KOPT-K1 (cell line): ENCODE measurements at regions not wholly inside any gene's neighbourhood (a gene's known extent, or its start where the extent isn't known, plus 50 kb on each side); places are given as distances from the start of the nearest gene placed in this dataset.

ENCODE experiments used
- H3K27ac ChIP-seq: fragments of 200-600 bp; sonication (generic); 2 replicates; pipeline ENCODE4 v1.5.1; 2016; ENCODE audit warnings: antibody characterized with exemption, mild to moderate bottlenecking, low read depth, low read length; ENCODE audit not compliant: poor library complexity, severe bottlenecking
- H3K36me3 ChIP-seq: fragments of 200-600 bp; sonication (generic); 2 replicates; pipeline ENCODE4 v1.5.1; 2017; ENCODE audit warnings: antibody characterized with exemption, mild to moderate bottlenecking, low read length, moderate library complexity; ENCODE audit not compliant: insufficient read depth
- H3K9me3 ChIP-seq: fragments of 200-600 bp; sonication (generic); 2 replicates; pipeline ENCODE4 v1.5.1; 2017; ENCODE audit warnings: antibody characterized with exemption, low read length, mild to moderate bottlenecking; ENCODE audit not compliant: insufficient read depth, poor library complexity, severe bottlenecking

GRCh38 chr1:222441066-222441465 is 106.8 kb downstream of the HHIPL2 start:
- Histone ChIP-seq H3K36me3 (no peaks in the 10 kb centered on the region), H3K27ac (no peak overlapping the region), H3K9me3 (no peaks in the 10 kb centered on the region)

- H3K9me3 ChIP-seq, result peaks cover 5% of the 10 kb centered on the region
- no peak overlapping the region for H3K27ac ChIP-seq
- H3K36me3 ChIP-seq, result no peaks in the 10 kb centered on the region
Measured at GRCh38 chr1:222424826-222425225, 123.1 kb downstream of the HHIPL2 start.

GRCh38 chr1:222421380-222421779 is 126.5 kb downstream of the HHIPL2 start:
- Histone ChIP-seq H3K36me3 (no peaks in the 10 kb centered on the region), H3K27ac (no peak overlapping the region), H3K9me3 (peaks cover 5% of the 10 kb centered on the region)

GRCh38 chr1:222420633-222421032 is 127.3 kb downstream of the HHIPL2 start:
- Histone ChIP-seq H3K9me3 (peaks cover 5% of the 10 kb centered on the region), H3K27ac (no peak overlapping the region), H3K36me3 (no peaks in the 10 kb centered on the region)

GRCh38 chr1:222418654-222419053 is 129.2 kb downstream of the HHIPL2 start:
- Histone ChIP-seq H3K9me3 (no peaks in the 10 kb centered on the region), H3K27ac (no peak overlapping the region), H3K36me3 (no peaks in the 10 kb centered on the region)

GRCh38 chr1:222417264-222417663 is 130.6 kb downstream of the HHIPL2 start:
- Histone ChIP-seq H3K27ac (no peak overlapping the region), H3K36me3 (no peaks in the 10 kb centered on the region)

GRCh38 chr1:222416001-222416791 is 131.7 kb downstream of the HHIPL2 start:
- Histone ChIP-seq H3K36me3 (no peaks in the 10 kb centered on the region), H3K9me3 (no peaks in the 10 kb centered on the region)

More at GRCh38 chr1:222417264-222417663, 130.6 kb downstream of the HHIPL2 start:
- no peaks in the 10 kb centered on the region for H3K9me3 ChIP-seq

GRCh38 chr1:222415441-222415840 is 132.5 kb downstream of the HHIPL2 start:
- no peaks in the 10 kb centered on the region for H3K36me3 ChIP-seq
- H3K27ac ChIP-seq, result no peak overlapping the region
- no peaks in the 10 kb centered on the region for H3K9me3 ChIP-seq

More at GRCh38 chr1:222416001-222416791, 131.7 kb downstream of the HHIPL2 start:
- no peak overlapping the region for H3K27ac ChIP-seq

- Histone ChIP-seq H3K9me3 (no peaks in the 10 kb centered on the region), H3K27ac (no peak overlapping the region)
Measured at GRCh38 chr1:222413991-222414549, 133.8 kb downstream of the HHIPL2 start.

GRCh38 chr1:222413436-222413835 is 134.5 kb downstream of the HHIPL2 start:
- Histone ChIP-seq H3K9me3 (no peaks in the 10 kb centered on the region), H3K27ac (no peak overlapping the region), H3K36me3 (no peaks in the 10 kb centered on the region)

More at GRCh38 chr1:222413991-222414549, 133.8 kb downstream of the HHIPL2 start:
- no peaks in the 10 kb centered on the region for H3K36me3 ChIP-seq

- H3K27ac ChIP-seq, result no peak overlapping the region
- H3K36me3 ChIP-seq, result no peaks in the 10 kb centered on the region
- H3K9me3 ChIP-seq, result no peaks in the 10 kb centered on the region
Measured at GRCh38 chr1:222404710-222405109, 143.2 kb downstream of the HHIPL2 start.

GRCh38 chr1:222399197-222399596 is 148.7 kb downstream of the HHIPL2 start:
- H3K36me3 ChIP-seq, result no peaks in the 10 kb centered on the region
- no peak overlapping the region for H3K27ac ChIP-seq
- H3K9me3 ChIP-seq, result no peaks in the 10 kb centered on the region

- no peaks in the 10 kb centered on the region for H3K9me3 ChIP-seq
- no peaks in the 10 kb centered on the region for H3K36me3 ChIP-seq
- no peak overlapping the region for H3K27ac ChIP-seq
Measured at GRCh38 chr1:222394224-222394623, 153.7 kb downstream of the HHIPL2 start.

GRCh38 chr1:222392556-222392955 is 155.3 kb downstream of the HHIPL2 start:
- Histone ChIP-seq H3K27ac (no peak overlapping the region), H3K9me3 (no peaks in the 10 kb centered on the region), H3K36me3 (no peaks in the 10 kb centered on the region)

- Histone ChIP-seq H3K9me3 (no peaks in the 10 kb centered on the region), H3K36me3 (no peaks in the 10 kb centered on the region), H3K27ac (no peak overlapping the region)
Measured at GRCh38 chr1:222390181-222390580, 157.7 kb downstream of the HHIPL2 start.
